ENCODE measurements at regions not wholly inside any gene's neighbourhood (a gene's known extent, or its start where the extent isn't known, plus 50 kb on each side); places are given as distances from the start of the nearest gene placed in this dataset.
"Not testable (repeated sequence)": the region's sequence is repeated elsewhere in the genome, so short reads cannot be mapped to it uniquely, and the experiment has no call there.

- no peak for DNase-seq
Observed at GRCh38 chr4:164615964-164616363, 138.0 kb upstream of the SMIM31 start.

GRCh38 chr4:164616961-164617360, 137.0 kb upstream of the SMIM31 start:
- DNase-seq, result no peak

DNA sequence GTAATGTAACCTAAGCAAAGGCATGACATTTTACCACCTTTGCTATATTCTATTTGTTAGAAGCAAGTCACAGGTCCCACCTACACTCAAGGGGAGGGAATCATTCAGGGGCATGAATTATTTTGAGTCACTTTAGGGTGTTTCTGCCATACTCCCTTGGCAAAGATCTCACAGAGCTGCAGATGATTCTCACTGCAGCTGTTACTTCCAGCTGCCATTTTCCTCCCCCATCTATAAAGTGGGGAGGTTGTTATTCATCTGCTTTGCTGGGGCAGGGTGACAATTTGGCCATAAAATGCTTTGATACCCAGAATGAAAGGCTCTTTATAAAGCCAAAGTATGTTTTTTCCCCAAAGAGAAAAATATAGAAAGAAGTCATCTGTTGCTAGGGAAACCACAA, 136.5 kb upstream of the SMIM31 start:
- no peak for DNase-seq

DNA sequence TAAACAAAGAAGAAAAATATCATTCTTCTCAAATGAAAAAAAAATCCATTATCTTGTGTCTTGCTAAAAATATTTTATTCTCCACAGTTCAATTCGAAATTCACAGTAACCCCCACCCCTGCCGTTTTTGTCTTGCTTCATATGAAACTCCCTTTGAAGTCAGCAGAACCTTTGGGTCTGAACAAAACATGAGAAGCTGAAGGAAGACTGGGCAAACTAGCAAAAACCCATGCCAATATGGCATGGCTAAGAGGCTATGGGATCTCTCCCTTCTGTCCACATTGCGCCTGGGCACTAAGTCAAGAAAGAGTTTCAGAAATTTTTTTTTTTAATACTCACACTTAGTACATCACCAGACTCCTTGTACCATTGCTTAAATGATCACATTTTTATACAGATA, 136.0 kb upstream of the SMIM31 start:
- DNase-seq, result no peak

- DNase-seq, result no peak
Observed at GRCh38 chr4:164621886-164622521, 131.9 kb upstream of the SMIM31 start.

DNA sequence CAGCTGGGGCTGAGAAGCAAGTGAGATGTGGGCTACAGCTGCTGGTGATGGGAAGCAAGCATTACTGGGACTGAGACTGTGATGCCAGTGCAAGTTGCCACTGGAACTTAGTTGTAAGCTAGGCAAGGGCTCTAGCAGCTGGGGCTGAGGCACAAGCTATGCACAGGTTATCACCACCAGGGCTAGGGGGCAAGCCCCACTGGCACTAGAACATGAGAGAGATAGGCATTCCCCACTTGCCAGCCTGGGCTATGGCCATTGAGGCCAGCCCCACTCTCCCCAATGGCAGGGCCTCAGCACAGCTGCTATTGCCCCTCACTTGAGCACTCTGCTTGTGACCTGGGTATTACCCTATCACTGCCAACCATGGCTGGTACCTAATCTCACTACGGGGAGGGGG, 130.8 kb upstream of the SMIM31 start:
- no peak for DNase-seq

GRCh38 chr4:164639001-164639400, 114.9 kb upstream of the SMIM31 start:
- DNase-seq, result no peak

DNA sequence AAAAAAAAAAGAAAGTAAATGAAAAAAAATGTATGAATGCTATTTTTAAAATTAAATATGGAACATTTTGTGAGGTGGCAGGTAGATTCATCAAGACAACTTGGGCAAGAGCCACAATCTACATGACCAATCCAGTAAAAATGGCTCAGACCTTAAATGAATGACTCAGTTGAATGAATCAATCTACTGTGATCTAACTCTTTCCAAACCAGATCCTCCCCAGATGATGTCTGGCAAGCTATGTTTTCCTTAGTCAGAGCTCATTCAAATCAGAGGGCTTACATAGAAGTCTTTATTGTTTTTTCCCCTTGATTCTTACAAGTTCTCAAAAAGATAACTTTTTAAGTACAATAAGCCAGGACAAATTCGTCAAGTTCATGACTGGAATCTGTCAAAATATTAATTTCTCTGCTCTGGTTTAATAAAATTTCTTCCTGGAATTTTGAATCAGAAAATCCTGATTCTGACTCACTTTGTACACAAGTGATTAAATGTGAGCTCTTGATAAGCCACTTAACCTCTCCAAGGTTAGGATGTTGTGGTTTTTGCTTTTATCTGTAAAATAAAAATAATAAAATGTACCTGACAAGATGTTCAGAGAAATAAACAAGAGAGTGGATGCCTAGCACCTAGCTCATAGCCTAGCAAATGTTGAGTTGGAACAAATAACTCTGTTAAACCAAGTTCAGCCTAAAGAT, 105.6 kb upstream of the SMIM31 start:
- DNase-seq, result peak; percentile 37

DNA sequence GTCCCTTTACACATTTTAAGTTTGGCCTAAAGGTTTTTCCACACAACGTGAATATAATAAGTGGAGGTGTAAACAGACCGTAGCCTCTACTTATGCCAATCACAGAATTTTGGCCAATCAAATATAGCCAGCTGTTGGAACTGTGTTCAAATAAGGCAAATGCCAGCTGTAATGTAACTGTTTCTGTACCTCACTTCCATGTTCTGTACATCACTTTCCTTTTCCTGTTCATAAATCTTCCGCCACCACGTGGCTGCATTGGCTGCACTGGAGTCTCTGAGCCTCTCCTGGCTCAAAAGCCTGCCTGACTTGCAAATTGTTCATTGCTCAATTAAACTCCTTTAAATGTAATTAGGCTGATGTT, 105.1 kb upstream of the SMIM31 start:
- DNase-seq, result no peak

- DNase-seq, result no peak
Observed at GRCh38 chr4:164659765-164660164, 94.2 kb upstream of the SMIM31 start.

- not testable (repeated sequence) for DNase-seq
Observed at GRCh38 chr4:164676152-164676551, 77.8 kb upstream of the SMIM31 start.

GRCh38 chr4:164683040-164683439, 70.9 kb upstream of the SMIM31 start:
- no peak for DNase-seq

- DNase-seq, result no peak
Observed at GRCh38 chr4:164695650-164696049, 58.3 kb upstream of the SMIM31 start.

GRCh38 chr4:164700471-164700870, 53.5 kb upstream of the SMIM31 start:
- DNase-seq, result no peak

DNA sequence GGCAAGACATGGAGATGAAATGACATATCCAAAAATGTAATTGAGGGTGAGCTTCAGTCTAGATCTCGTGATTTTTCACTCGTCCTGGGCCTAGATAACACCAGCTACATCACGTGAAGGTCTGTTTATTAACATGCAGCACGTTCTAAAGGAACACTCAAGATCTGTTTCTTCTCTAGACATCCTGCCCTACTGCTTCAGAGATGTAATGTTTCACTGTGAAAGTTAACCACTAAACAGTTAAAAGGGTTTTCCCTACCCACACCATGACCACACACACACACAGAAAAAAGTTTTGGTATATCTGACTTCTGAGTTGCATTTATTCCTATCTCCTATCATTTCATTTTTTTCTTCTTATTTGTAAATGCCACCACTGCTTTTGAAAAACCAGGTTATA, 52.3 kb upstream of the SMIM31 start:
- no peak for DNase-seq
